GM21619 (cell line): ENCODE measurements at regions not wholly inside any gene's neighbourhood (a gene's known extent, or its start where the extent isn't known, plus 50 kb on each side); places are given as distances from the start of the nearest gene placed in this dataset.
A peak's percentile ranks its signal among the peaks of the same experiment; 100 is the strongest.
"Not testable (repeated sequence)": the region's sequence is repeated elsewhere in the genome, so short reads cannot be mapped to it uniquely, and the experiment has no call there.

Source experiments
- ATAC-seq: cut with Tn5 transposase; IDR thresholded peaks from one replicate; pipeline ENCODE4 v1.9.1; 2021; ENCODE audit not compliant: unreplicated experiment

GRCh38 chr5:134471858-134472449, 53.5 kb upstream of the JADE2 start:
- ATAC-seq = not testable (repeated sequence)

DNA sequence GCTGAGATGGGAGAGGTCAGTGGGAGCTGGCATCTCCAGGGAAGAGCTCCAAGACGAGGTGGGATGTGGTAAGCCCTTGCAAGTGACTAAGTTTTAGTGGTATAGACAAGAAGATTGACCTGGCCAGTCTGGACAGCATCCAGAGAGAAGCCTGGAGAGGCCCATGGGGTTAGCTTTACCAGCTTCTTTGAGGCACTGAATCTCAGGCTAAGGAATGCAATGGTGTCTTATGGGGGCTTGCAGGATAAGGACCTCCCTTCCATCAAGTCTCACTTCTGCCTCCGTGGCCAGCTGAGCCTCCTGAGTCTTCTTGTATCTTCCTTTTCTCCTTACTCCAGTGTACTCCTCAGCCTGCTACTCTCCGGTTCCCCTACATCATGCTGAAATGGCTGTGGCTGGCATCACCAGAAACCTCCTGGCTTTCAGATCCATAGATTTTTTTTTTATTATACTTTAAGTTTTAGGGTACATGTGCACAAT, 56.5 kb upstream of the JADE2 start:
- ATAC-seq = no peak

DNA sequence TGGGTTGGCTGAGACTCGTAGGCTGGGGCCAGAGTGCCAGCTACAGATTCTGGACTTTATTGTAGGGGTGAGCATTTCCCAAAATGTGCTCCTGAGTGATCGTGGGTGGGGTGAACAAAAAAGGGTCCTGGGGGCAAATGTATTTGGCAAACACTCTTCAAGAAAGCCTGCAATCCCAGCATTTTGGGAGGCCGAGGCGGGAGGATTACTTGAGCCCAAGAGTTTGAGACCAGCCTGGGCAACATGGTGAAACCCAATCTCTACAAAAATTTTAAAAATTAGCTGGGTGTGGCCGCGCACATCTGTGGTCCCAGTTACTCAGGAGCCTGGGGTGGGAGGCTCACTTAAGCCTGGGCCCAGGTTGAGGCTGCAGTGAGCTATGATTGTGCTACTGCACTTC, 55.5 kb upstream of the CDKN2AIPNL start:
- ATAC-seq = no peak

DNA sequence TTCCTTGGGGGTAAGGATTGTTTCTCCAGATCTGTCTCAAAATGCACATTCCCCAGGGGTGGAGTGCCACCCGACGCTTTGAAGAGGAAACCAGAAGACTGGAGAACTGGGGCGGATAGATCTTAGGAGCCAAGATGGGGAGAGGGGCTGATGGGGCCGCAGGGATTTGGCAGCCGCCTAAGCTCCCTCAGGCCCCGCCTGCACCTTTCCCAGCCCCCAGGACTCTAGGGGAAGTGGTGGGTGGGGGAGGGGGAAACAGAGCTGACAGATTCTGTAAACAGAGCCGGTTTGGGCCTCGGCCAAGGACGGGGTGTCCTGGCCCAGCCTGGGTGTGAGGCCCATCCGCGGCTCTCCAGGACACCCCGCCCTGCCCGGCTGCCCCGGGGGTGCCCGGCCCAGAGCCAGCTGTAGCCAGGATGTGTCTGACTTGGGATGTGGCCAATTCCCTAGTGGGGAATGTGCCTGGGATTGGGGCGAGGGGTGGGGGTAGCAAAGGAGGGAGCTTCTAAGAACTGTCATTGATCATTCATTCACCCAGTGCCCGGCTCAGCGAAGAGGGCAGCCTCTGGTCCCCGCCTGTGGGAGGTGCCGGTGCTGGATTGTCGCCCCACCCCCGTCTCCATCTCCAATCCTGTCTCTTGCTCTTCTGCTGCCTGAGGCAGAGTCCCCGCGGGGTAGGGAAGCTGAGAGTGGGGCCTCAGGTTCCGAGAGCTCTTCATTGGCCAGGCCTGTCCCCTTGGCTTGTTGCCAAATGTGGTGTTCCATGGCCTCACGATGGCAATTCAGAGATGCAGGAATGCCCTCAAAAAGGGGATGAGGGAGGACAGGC, 54.8 kb upstream of the CDKN2AIPNL start:
- ATAC-seq = peak; percentile 34

GRCh38 chr5:134465816-134466240, 54.1 kb upstream of the CDKN2AIPNL start:
- ATAC-seq = peak; percentile 80

GRCh38 chr5:134464988-134465815, 53.5 kb upstream of the CDKN2AIPNL start:
- ATAC-seq = peak; percentile 42

DNA sequence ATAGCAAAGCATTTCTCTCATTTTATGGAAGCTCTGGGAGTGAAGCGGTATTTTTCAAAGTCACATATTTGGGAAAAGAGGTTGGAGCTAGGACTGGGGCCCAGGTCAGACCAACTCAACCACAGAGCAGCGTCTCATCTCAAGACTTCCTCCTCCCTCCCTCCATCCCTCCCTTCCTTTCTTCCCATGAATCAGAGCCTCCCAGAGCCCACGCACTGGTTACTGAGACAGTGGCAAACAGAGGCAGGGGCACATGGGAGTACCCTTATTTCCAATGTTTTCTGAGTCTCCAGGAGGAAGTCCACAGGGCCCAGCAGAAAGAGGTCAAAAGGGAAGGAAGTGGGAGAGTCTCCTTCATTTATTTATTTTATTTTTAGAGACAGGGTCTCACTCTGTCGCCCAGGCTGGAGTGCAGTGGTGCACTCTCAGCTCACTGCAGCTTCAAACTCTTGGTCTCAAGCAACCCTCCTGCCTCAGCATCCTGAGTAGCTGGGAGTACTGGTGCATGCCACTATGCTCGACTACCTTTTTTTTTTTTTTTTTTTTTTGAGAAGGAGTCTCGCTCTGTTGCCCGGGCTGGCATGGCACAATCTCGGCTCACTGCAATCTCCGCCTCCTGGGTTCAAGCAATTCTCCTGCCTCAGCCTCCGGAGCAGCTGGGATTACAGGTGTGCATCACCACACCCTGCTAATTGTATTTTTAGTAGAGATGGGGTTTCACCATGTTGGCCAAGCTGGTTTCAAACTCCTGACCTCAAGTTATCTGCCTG, 52.5 kb upstream of the CDKN2AIPNL start:
- ATAC-seq = no peak

DNA sequence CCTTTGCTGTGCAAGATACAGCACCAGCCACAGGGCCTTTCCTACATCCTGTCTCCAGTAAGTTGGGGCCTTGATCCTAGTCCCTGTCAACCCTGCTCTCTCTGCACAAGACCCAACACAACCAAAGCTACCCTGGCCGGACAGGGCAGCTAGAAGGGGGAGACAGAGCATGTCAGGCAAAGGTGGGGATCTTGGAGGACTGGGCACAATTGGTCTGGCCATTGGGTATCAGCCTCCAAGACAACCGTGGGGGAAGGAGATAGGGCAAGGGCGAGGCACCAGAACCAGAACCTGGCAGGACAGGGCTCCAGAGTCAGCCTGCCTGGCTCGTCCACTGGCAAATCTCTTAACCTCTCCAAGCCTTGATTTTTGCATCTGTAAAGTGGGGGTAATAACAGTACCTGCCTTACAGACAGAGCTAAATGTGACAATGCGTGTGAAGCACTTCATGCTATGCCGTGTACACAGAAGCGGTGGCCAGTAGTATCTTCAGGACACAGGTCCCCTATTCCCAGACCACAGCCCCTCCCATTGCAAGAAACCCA, 51.6 kb upstream of the CDKN2AIPNL start:
- ATAC-seq = no peak

GRCh38 chr5:134462761-134463160, 51.1 kb upstream of the CDKN2AIPNL start:
- ATAC-seq = no peak

DNA sequence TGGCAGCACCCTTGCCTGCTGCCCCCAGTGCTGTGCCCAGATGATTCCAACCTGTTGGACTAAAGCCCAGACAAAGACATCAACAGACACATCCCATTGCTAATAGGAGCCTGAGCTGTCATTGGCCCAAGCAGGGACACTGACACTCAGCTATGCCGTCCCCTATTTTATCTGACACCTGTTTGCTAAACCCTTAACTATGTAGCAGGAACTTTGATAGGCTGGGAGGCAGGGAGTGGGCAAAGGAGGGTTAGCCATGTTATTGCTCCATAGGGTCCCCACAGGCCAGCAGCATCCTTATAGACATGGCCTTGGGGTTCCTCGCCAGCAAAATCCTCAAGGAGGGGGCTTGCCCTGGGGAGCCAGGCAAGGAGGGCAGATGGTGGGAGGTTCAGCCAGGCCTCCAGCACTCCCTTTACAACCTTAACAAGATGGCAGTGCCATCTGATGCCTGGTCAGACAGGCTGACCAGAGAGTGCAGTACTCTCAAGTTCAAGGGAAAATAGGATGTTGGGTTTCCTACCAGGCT, 50.4 kb upstream of the CDKN2AIPNL start:
- no peak for ATAC-seq
